ENCODE measurements at regions not wholly inside any gene's neighbourhood (a gene's known extent, or its start where the extent isn't known, plus 50 kb on each side); places are given as distances from the start of the nearest gene placed in this dataset.

GRCh38 chr1:87880098-87880760 lies 551.5 kb downstream of the LMO4 start:
- Histone ChIP-seq H3K4me1 (ENCODE audit: control insufficient read depth in 3 of 3, insufficient read depth in 3 of 3, low read length in 3 of 3) (no peaks in the 10 kb centered on the region), H3K9me3 (ENCODE audit: control insufficient read depth in 3 of 3, low read length in 3 of 3) (no peaks in the 10 kb centered on the region), H3K36me3 (ENCODE audit: control insufficient read depth in 3 of 3, insufficient read depth in 3 of 3, low read length in 3 of 3) (no peaks in the 10 kb centered on the region), H3K27ac (ENCODE audit: low read depth, low read length) (no peak overlapping the region), H3K9ac (ENCODE audit: low read depth in 1 of 3, low read length in 3 of 3) (no peak overlapping the region), H3K27me3 (ENCODE audit: control insufficient read depth in 3 of 3, insufficient read depth in 3 of 3, low read length in 3 of 3) (no peaks in the 10 kb centered on the region), H3K4me3 (ENCODE audit: low read length in 3 of 3) (no peak overlapping the region)

- H3K36me3 ChIP-seq (ENCODE audit: control insufficient read depth in 3 of 3, insufficient read depth in 3 of 3, low read length in 3 of 3) = no peaks in the 10 kb centered on the region
- no peak overlapping the region for H3K27ac ChIP-seq (ENCODE audit: low read depth, low read length)
- no peaks in the 10 kb centered on the region for H3K27me3 ChIP-seq (ENCODE audit: control insufficient read depth in 3 of 3, insufficient read depth in 3 of 3, low read length in 3 of 3)
- H3K9ac ChIP-seq (ENCODE audit: low read depth in 1 of 3, low read length in 3 of 3) = no peak overlapping the region
- H3K4me3 ChIP-seq (ENCODE audit: low read length in 3 of 3) = no peak overlapping the region
- peaks cover 0 to 5% (median 0%) of the 10 kb centered on the region in 3 donors for H3K4me1 ChIP-seq (ENCODE audit: control insufficient read depth in 3 of 3, insufficient read depth in 3 of 3, low read length in 3 of 3)
- H3K9me3 ChIP-seq (ENCODE audit: control insufficient read depth in 3 of 3, low read length in 3 of 3) = no peaks in the 10 kb centered on the region
These were observed 552.1 kb downstream of the LMO4 start for GRCh38 chr1:87880764-87881163.

GRCh38 chr1:87883906-87884305 lies 555.2 kb downstream of the LMO4 start:
- Histone ChIP-seq H3K9me3 (ENCODE audit: control insufficient read depth in 3 of 3, low read length in 3 of 3) (no peaks in the 10 kb centered on the region), H3K4me1 (ENCODE audit: control insufficient read depth in 3 of 3, insufficient read depth in 3 of 3, low read length in 3 of 3) (peaks cover 0 to 16% (median 3%) of the 10 kb centered on the region in 3 donors), H3K9ac (ENCODE audit: low read depth in 1 of 3, low read length in 3 of 3) (no peak overlapping the region), H3K27ac (ENCODE audit: low read depth, low read length) (no peak overlapping the region), H3K36me3 (ENCODE audit: control insufficient read depth in 3 of 3, insufficient read depth in 3 of 3, low read length in 3 of 3) (no peaks in the 10 kb centered on the region), H3K4me3 (ENCODE audit: low read length in 3 of 3) (no peak overlapping the region), H3K27me3 (ENCODE audit: control insufficient read depth in 3 of 3, insufficient read depth in 3 of 3, low read length in 3 of 3) (no peaks in the 10 kb centered on the region)

GRCh38 chr1:87884581-87884980 lies 555.9 kb downstream of the LMO4 start:
- H3K4me3 ChIP-seq (ENCODE audit: low read length in 3 of 3) = no peak overlapping the region
- no peak overlapping the region for H3K9ac ChIP-seq (ENCODE audit: low read depth in 1 of 3, low read length in 3 of 3)
- no peaks in the 10 kb centered on the region for H3K27me3 ChIP-seq (ENCODE audit: control insufficient read depth in 3 of 3, insufficient read depth in 3 of 3, low read length in 3 of 3)
- H3K4me1 ChIP-seq (ENCODE audit: control insufficient read depth in 3 of 3, insufficient read depth in 3 of 3, low read length in 3 of 3) = peaks cover 0 to 16% (median 3%) of the 10 kb centered on the region in 3 donors
- H3K9me3 ChIP-seq (ENCODE audit: control insufficient read depth in 3 of 3, low read length in 3 of 3) = no peaks in the 10 kb centered on the region
- H3K27ac ChIP-seq (ENCODE audit: low read depth, low read length) = no peak overlapping the region
- no peaks in the 10 kb centered on the region for H3K36me3 ChIP-seq (ENCODE audit: control insufficient read depth in 3 of 3, insufficient read depth in 3 of 3, low read length in 3 of 3)

- H3K4me1 ChIP-seq (ENCODE audit: control insufficient read depth in 3 of 3, insufficient read depth in 3 of 3, low read length in 3 of 3) = peaks cover 0 to 16% (median 3%) of the 10 kb centered on the region in 3 donors
- H3K9ac ChIP-seq (ENCODE audit: low read depth in 1 of 3, low read length in 3 of 3) = no peak overlapping the region
- no peak overlapping the region for H3K27ac ChIP-seq (ENCODE audit: low read depth, low read length)
- H3K4me3 ChIP-seq (ENCODE audit: low read length in 3 of 3) = no peak overlapping the region
- no peaks in the 10 kb centered on the region for H3K36me3 ChIP-seq (ENCODE audit: control insufficient read depth in 3 of 3, insufficient read depth in 3 of 3, low read length in 3 of 3)
- H3K9me3 ChIP-seq (ENCODE audit: control insufficient read depth in 3 of 3, low read length in 3 of 3) = no peaks in the 10 kb centered on the region
- H3K27me3 ChIP-seq (ENCODE audit: control insufficient read depth in 3 of 3, insufficient read depth in 3 of 3, low read length in 3 of 3) = no peaks in the 10 kb centered on the region
These were observed 556.8 kb downstream of the LMO4 start for GRCh38 chr1:87885278-87886025.

- Histone ChIP-seq H3K4me3 (ENCODE audit: low read length in 3 of 3) (peak overlapping the region in 1 of 3 donors; percentile 14), H3K27ac (ENCODE audit: low read depth, low read length) (no peak overlapping the region), H3K4me1 (ENCODE audit: control insufficient read depth in 3 of 3, insufficient read depth in 3 of 3, low read length in 3 of 3) (peaks cover 0 to 16% (median 3%) of the 10 kb centered on the region in 3 donors), H3K36me3 (ENCODE audit: control insufficient read depth in 3 of 3, insufficient read depth in 3 of 3, low read length in 3 of 3) (no peaks in the 10 kb centered on the region), H3K27me3 (ENCODE audit: control insufficient read depth in 3 of 3, insufficient read depth in 3 of 3, low read length in 3 of 3) (no peaks in the 10 kb centered on the region), H3K9ac (ENCODE audit: low read depth in 1 of 3, low read length in 3 of 3) (no peak overlapping the region), H3K9me3 (ENCODE audit: control insufficient read depth in 3 of 3, low read length in 3 of 3) (no peaks in the 10 kb centered on the region)
These were observed 558.4 kb downstream of the LMO4 start for GRCh38 chr1:87887100-87887499.

GRCh38 chr1:87888446-87888845 lies 559.8 kb downstream of the LMO4 start:
- Histone ChIP-seq H3K4me1 (ENCODE audit: control insufficient read depth in 3 of 3, insufficient read depth in 3 of 3, low read length in 3 of 3) (peaks cover 0 to 16% (median 3%) of the 10 kb centered on the region in 3 donors), H3K27ac (ENCODE audit: low read depth, low read length) (no peak overlapping the region), H3K9ac (ENCODE audit: low read depth in 1 of 3, low read length in 3 of 3) (no peak overlapping the region), H3K36me3 (ENCODE audit: control insufficient read depth in 3 of 3, insufficient read depth in 3 of 3, low read length in 3 of 3) (no peaks in the 10 kb centered on the region), H3K27me3 (ENCODE audit: control insufficient read depth in 3 of 3, insufficient read depth in 3 of 3, low read length in 3 of 3) (no peaks in the 10 kb centered on the region), H3K9me3 (ENCODE audit: control insufficient read depth in 3 of 3, low read length in 3 of 3) (no peaks in the 10 kb centered on the region), H3K4me3 (ENCODE audit: low read length in 3 of 3) (no peak overlapping the region)

- no peak overlapping the region for H3K4me3 ChIP-seq (ENCODE audit: low read length in 3 of 3)
- no peaks in the 10 kb centered on the region for H3K36me3 ChIP-seq (ENCODE audit: control insufficient read depth in 3 of 3, insufficient read depth in 3 of 3, low read length in 3 of 3)
- no peaks in the 10 kb centered on the region for H3K4me1 ChIP-seq (ENCODE audit: control insufficient read depth in 3 of 3, insufficient read depth in 3 of 3, low read length in 3 of 3)
- no peaks in the 10 kb centered on the region for H3K9me3 ChIP-seq (ENCODE audit: control insufficient read depth in 3 of 3, low read length in 3 of 3)
- no peak overlapping the region for H3K27ac ChIP-seq (ENCODE audit: low read depth, low read length)
- no peak overlapping the region for H3K9ac ChIP-seq (ENCODE audit: low read depth in 1 of 3, low read length in 3 of 3)
- H3K27me3 ChIP-seq (ENCODE audit: control insufficient read depth in 3 of 3, insufficient read depth in 3 of 3, low read length in 3 of 3) = no peaks in the 10 kb centered on the region
These were observed 565.4 kb downstream of the LMO4 start for GRCh38 chr1:87894062-87894461.

- Histone ChIP-seq H3K9me3 (ENCODE audit: control insufficient read depth in 3 of 3, low read length in 3 of 3) (no peaks in the 10 kb centered on the region), H3K4me1 (ENCODE audit: control insufficient read depth in 3 of 3, insufficient read depth in 3 of 3, low read length in 3 of 3) (no peaks in the 10 kb centered on the region), H3K9ac (ENCODE audit: low read depth in 1 of 3, low read length in 3 of 3) (no peak overlapping the region), H3K36me3 (ENCODE audit: control insufficient read depth in 3 of 3, insufficient read depth in 3 of 3, low read length in 3 of 3) (no peaks in the 10 kb centered on the region), H3K4me3 (ENCODE audit: low read length in 3 of 3) (no peak overlapping the region), H3K27ac (ENCODE audit: low read depth, low read length) (no peak overlapping the region), H3K27me3 (ENCODE audit: control insufficient read depth in 3 of 3, insufficient read depth in 3 of 3, low read length in 3 of 3) (no peaks in the 10 kb centered on the region)
These were observed 568.8 kb downstream of the LMO4 start for GRCh38 chr1:87897481-87897880.

GRCh38 chr1:87898431-87898830 lies 569.8 kb downstream of the LMO4 start:
- Histone ChIP-seq H3K27ac (ENCODE audit: low read depth, low read length) (no peak overlapping the region), H3K36me3 (ENCODE audit: control insufficient read depth in 3 of 3, insufficient read depth in 3 of 3, low read length in 3 of 3) (no peaks in the 10 kb centered on the region), H3K9ac (ENCODE audit: low read depth in 1 of 3, low read length in 3 of 3) (no peak overlapping the region), H3K9me3 (ENCODE audit: control insufficient read depth in 3 of 3, low read length in 3 of 3) (no peaks in the 10 kb centered on the region), H3K4me1 (ENCODE audit: control insufficient read depth in 3 of 3, insufficient read depth in 3 of 3, low read length in 3 of 3) (no peaks in the 10 kb centered on the region), H3K4me3 (ENCODE audit: low read length in 3 of 3) (no peak overlapping the region), H3K27me3 (ENCODE audit: control insufficient read depth in 3 of 3, insufficient read depth in 3 of 3, low read length in 3 of 3) (no peaks in the 10 kb centered on the region)

All from skeletal muscle tissue (tissue), 3 donors.